ENCODE measurements at regions not wholly inside any gene's neighbourhood (a gene's known extent, or its start where the extent isn't known, plus 50 kb on each side); places are given as distances from the start of the nearest gene placed in this dataset.
A peak's percentile ranks its signal among the peaks of the same experiment; 100 is the strongest.
"Not testable (repeated sequence)": the region's sequence is repeated elsewhere in the genome, so short reads cannot be mapped to it uniquely, and the experiment has no call there.

DNA sequence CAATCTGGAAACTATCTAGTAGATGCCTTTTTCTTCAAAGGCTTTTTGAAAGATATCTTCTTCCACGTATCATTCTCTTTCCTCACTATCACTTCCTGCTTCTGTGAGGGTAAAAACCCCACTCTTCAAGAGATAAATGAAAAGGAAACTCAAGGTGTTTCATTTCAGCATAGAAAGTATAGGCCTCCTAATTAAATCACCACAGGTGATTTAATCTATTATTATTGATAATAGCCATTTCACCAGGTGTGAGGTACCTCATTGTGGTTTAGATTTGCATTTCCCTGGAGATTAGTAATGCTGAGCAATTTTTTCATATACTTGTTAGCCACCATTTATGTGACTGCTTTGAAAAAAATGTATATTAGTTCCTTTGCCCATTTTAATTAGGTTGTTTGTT lies 92.0 kb upstream of the EMCN start:
- no peak for DNase-seq

DNA sequence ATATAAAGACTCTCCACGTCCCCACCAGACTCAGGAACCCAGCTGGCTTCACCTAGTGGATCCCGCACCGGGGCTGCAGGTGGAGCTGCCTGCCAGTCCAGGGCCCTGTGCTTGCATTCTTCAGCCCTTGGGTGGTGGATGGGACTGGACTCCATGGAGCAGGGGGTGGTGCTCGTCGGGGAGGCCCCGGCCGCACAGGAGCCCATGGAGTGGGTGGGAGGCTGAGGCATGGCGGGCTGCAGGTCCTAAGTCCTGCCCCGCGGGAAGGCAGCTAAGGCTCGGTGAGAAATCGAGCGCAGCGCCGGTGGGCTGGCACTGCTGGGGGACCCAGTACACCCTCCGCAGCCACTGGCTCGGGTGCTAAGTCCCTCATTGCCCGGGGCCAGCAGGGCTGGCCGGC lies 90.8 kb upstream of the EMCN start:
- DNase-seq = not testable (repeated sequence)

DNA sequence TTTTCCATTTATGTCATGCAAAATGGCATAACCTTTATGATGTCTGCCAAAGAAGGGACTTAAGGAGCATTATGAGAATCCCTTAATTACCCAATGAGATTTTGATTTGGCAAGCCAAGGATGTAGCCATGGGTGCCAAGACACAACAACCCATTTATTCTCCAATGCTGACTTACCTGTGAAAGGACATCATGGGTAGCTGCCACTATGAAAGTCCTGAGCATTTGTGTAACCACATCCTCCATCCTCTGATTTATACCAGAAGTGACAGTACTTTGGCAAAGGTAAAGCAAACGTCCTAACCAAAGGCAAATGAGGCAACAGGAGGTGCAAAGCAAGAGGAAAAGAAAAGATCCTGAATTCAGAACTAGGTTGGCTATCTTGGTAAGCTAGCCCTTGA lies 87.3 kb upstream of the EMCN start:
- no peak for DNase-seq

DNA sequence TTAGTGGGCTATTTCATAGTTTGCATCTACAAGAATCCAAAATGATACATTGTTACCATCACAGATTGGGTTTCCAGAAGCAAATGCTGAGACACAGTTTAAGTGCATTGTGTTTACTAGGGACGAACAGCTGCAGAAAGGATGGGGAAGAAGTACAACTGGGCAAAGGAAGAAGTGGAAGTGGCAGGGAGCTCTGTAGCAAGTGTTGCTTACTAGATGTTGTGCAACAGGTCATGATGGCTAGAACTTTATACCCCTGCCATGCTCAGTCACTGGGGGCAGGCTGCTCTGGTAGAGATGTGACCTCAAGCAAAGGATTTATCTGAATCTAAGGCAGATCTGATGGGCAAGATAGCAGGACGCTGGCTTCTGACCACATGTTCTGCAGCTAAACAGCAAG lies 76.1 kb upstream of the EMCN start:
- peak; percentile 64 for DNase-seq

DNA sequence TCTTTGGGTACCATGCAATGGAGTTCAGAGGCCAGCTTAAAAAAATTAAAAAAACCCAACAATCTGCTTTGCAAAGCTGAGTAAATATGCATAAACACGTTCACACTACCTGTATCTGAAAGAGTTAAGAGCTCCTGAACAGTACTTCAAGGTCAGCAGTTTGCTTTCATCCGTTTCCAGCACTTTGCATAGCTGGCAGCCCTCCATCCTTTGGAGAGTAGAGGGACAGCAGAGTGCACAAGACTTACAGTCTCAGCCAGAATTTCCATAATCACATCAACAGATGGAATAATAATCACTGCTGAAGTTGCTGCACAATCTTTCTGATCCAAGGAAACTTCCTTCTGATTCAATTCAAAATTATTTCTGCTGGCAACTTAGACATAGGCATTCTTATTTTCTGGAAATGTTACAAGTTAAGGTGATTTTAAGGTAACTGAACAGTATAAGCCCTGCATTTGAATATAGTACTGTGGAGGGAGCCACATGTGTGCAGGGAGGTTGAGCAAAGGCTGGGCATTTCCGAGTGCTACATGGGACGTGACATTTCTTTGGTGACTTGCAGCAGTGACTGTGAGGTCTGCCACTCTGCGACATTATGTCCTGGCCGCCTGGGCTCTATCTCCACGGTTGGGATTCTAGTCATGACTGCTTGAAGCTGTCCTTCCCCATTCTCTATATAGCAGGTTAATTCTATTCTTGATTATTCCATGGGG lies 73.5 kb upstream of the EMCN start:
- no peak for DNase-seq

DNA sequence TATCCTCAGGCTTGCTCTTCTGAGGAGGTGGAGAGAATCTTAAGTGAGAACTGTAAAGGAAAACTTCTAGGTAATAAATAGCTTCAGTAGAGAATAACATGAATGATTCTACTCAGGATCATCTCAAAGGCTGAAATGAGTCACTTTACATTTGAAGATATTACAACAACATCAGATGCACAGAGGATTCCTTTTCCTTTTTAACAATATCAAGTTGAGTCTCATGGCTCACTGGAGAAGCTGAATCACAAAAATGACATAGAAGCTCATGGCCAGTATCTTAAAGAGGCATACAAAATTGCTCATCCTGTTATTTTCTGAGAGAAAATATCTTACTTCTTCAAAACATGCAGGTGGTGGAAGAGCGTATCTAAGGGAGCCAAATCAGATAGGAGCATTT lies 72.5 kb upstream of the EMCN start:
- no peak for DNase-seq

DNA sequence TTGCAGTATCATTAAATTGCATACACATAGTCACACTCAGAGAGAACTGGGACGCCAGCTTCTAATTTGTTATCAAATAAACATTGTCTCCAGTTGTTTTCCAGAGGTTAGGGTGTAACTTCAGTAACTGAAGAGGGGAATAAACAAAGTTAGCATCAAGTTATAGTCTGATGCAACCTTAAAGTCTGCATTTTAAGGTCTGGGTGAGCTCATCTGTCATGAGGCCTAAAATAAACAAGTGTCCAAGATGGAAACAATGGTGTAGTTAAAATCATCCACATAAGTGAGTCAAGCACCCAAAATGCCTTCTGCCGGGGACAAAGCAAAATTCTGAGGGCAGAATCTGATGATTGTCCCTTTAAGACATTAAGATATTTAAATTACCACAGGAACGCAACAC lies 70.3 kb upstream of the EMCN start:
- DNase-seq = no peak

DNA sequence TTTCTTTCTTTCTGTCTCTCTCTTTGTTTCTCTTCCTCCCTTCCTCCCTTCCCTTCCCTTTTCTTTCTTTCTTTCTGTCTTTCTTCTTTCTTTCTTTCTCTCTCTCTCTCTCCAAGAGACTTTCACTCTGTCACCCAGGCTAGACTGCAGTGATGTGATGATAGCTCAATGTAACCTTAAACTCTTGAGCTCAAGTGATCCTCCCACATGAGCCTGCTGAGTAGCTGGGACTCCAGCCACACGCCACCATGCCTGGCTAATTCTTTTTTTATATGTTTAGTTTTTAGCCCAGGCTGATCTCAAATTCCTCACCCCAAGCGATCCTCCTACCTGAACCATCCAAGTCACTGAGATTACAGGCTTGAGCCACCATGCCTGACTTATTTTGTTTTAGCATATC lies 64.3 kb upstream of the EMCN start:
- DNase-seq = no peak

DNA sequence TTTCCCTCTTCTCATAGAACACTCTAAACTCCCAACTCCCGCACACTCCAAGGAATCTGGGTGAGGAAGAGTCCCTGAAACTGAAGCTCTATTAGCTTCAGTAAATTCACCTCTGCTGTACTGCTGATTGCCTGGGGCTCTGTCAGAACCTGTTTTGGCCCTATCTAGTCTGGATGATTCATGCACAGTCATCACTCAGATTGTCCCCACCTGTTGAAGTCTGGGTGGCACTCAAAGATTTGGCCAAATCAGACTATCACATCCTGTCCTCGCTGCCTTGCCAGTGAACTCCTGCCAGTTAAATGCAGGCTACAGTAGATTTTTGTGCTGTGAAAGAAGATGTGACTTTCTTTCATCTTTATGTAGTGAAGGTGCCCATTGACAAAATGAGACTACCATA lies 63.5 kb upstream of the EMCN start:
- DNase-seq = no peak

DNA sequence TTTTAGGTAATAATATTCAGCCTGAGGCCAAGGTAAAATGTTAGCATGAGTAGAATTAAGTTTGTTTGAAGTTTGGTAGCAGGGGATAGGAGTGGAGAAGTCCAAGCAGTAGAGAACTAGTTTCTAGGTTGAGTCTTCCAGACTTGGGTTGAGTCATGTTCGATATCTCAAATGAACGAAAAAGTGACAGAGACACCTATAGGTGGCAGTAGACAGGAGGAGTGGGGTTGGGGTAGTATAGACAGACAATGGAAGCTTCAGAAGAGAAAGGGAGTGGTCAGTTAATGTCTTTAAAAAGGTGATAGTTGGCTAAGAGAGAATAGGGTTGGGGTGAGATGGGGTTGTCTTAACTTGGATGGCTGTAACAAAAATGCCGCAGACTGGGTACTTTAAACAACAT lies 58.7 kb upstream of the EMCN start:
- no peak for DNase-seq

DNA sequence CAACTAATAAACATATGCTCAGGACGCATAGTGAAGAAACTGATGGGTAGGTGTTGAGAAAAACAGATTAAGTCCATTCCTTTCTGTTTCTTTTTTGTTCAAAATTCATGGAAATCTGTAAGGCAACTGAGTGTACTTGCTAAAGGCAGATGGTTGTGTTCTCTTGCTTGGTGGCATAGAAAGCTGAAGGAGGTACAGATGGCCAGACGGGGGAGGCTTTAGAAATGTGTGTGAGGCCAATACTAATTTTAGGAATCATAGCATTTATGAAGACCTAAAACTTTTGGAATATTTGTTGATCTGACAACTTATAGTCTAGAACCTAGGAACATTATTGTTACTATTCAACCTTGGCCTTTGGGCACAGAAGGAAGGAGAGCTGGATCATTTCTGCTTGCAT lies 56.8 kb upstream of the EMCN start:
- DNase-seq = no peak

DNA sequence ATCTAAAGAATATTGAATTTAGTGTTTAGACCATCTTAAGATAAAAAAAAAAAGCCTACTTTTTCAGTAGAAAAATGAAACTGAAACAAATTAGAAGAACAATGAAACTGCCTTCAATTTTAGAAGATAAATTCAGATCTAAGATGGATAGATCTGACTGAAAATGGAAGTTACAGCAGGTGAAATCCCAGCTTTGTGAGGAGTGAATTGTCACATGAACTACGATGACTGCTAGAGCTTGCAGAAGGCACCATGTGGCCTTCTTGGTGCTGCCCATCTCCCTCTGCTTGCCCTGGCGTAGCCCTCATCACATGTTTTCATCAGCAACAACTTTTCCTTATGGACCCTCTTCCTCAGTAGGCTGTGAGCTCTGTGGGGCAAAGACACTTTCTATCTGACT lies 51.4 kb upstream of the EMCN start:
- no peak for DNase-seq

Data from hematopoietic multipotent progenitor cell treated with erythropoietin and hydrocortisone succinate and interleukin-3 and kit ligand, for 4 days (in vitro differentiated cells).